LNCaP clone FGC (cell line): ENCODE measurements at regions not wholly inside any gene's neighbourhood (a gene's known extent, or its start where the extent isn't known, plus 50 kb on each side); places are given as distances from the start of the nearest gene placed in this dataset.

Experiments
- DNase-seq: peaks from one replicate; pipeline ENCODE4 v3.0.0-alpha.2; 2011; ENCODE audit warnings: low read depth
- H3K4me3 ChIP-seq: 2 replicates; pipeline ENCODE4 v1.5.1; 2011; ENCODE audit warnings: mild to moderate bottlenecking, low read depth, low read length, control low read depth
- CTCF ChIP-seq: IDR thresholded peaks from 2 replicates; pipeline ENCODE4 v1.5.1; 2012; ENCODE audit warnings: mild to moderate bottlenecking; ENCODE audit not compliant: control insufficient read depth, insufficient read depth; ENCODE audit errors: extremely low read depth

- no peak for TF ChIP-seq CTCF
- H3K4me3 ChIP-seq, result no peak overlapping the region
- DNase-seq, result no peak
Measured at GRCh38 chr15:96771035-96771434, 440.5 kb downstream of the NR2F2 start.

DNA sequence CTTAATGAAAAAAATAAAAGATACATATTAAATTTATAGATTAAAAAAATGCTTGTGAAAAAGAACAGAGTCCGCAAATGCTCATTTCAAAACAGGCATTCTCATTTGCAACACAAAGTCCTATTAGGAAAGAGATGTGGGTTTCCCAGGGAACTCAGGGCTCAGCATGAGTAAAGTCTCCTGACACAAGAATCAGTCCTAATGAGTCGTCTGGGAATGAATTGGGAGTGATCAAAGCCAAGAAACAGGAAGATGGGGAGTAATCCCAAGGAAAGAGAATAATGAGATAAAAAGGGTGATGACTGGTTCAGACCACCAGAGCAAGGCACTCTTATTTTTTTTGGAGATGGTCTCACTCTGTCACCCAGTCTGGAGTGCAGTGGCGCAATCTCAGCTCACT lies 443.7 kb downstream of the NR2F2 start:
- TF ChIP-seq CTCF, result no peak
- no peak for DNase-seq
- H3K4me3 ChIP-seq, result no peak overlapping the region

DNA sequence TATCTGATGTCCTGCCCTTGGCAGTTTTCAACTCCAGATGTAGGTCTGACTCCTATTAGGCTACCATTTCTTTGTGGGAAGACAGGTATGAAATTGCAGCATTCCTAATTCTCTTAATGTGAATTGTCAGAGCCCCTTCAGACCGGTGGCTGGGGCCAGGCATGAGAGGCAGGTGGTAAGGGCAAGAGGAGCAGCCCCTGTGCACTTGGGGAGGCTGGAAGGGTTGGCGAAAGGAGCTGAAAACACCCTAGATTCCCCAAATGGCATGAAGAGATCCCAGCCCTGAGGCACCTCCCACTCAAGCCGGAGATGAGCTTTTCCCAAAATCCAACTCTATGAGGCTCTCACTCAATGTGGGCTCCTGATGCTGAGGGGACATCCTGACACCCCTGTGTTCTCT lies 453.2 kb downstream of the NR2F2 start:
- no peak for DNase-seq
- no peak overlapping the region for H3K4me3 ChIP-seq
- no peak for TF ChIP-seq CTCF

DNA sequence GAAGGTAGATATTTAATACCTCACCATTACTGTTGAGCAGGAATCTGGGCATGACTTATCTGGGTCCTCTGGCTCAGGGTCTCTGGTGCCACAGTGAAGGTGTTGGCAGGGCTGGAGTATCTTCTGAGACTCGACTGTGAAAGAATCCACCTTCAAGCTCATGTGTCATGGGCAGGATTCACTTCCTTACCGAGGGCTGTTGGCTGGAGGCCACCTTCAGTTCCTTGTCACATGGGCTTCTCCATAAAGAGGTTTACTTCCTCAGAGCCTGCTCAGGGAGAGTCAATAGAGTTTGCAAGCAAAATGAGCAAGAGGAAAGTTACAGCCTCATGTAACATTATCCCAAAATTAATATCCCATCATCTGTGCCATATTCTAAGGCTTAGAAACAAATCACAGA lies 459.5 kb downstream of the NR2F2 start:
- no peak overlapping the region for H3K4me3 ChIP-seq
- DNase-seq, result peak; percentile 42
- TF ChIP-seq CTCF, result no peak

DNA sequence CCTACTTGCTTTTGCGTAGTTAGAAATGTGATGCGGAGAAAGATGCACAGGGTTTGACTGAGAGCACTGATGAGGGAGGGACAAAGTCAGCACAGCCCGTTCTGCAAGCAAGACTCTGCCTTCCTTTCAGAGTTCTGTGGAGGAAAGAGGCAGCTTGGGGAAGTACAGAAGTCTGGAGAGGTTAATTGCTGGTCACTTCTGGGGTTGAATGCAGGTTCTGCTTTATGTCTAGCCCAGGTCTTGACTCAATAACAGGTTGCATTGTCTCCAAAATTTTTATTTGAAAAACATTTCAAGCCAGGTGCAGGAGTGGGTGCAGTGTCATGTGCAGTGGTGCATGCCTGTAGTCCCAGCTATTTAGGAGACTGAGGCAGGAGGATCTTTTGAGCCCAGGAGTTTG lies 461.7 kb downstream of the NR2F2 start:
- no peak overlapping the region for H3K4me3 ChIP-seq
- TF ChIP-seq CTCF, result no peak
- DNase-seq, result no peak

GRCh38 chr15:96796841-96797240 lies 466.3 kb downstream of the NR2F2 start:
- no peak for DNase-seq
- TF ChIP-seq CTCF, result no peak

GRCh38 chr15:96801576-96802150 lies 471.2 kb downstream of the NR2F2 start:
- DNase-seq, result no peak
- no peak overlapping the region for H3K4me3 ChIP-seq
- TF ChIP-seq CTCF, result no peak

More at GRCh38 chr15:96796841-96797240, 466.3 kb downstream of the NR2F2 start:
- H3K4me3 ChIP-seq, result no peak overlapping the region
